GM21529 (cell line): ENCODE measurements at regions not wholly inside any gene's neighbourhood (a gene's known extent, or its start where the extent isn't known, plus 50 kb on each side); places are given as distances from the start of the nearest gene placed in this dataset.

Experiments used
- ATAC-seq: cut with Tn5 transposase; IDR thresholded peaks from one replicate; pipeline ENCODE4 v1.9.1; 2021; ENCODE audit not compliant: unreplicated experiment

- ATAC-seq: no peak
Measured at GRCh38 chr6:150651808-150652470, 52.3 kb downstream of the PLEKHG1 start.

- ATAC-seq: no peak
Measured at GRCh38 chr6:150652848-150653613, 53.3 kb downstream of the PLEKHG1 start.

DNA sequence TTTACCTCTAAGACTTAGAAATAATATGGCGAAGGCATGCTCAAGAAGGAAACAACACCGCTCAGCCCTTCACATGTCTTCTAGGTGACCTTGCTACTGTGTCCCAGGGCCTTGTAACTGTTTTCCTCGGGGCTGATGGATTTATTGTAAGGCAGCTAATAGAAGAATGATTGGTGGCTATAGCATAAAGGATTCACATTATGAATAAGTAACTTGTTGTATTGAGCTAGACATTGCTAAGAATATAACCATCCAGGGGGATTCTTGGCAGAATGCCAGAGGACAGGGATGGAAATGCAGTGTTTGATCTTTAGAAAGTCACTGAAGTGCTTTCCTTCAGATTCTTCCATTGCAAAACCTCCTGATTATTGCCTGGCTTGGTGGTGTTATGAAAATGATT, 54.9 kb downstream of the PLEKHG1 start:
- no peak for ATAC-seq

GRCh38 chr6:150656156-150656555, 56.5 kb downstream of the PLEKHG1 start:
- ATAC-seq: no peak

DNA sequence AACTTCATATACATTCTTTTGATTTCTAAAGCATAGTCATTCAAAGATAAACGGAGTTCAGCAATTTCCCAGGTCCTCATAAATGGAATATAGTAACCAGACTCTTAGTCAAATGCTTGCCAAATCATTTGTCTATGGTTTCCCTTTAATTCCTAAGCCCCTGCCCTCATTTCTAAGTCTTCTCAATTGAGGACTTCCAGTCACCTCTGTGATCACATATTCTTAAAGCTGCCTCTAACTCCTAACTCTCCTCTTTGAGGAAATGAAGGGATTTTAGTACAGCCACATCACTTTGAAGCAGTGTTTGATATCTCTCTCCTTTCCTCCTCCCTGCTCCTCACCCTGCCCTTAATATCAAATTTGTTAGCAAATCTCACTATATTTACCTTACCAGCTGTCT, 58.7 kb downstream of the PLEKHG1 start:
- ATAC-seq: no peak

DNA sequence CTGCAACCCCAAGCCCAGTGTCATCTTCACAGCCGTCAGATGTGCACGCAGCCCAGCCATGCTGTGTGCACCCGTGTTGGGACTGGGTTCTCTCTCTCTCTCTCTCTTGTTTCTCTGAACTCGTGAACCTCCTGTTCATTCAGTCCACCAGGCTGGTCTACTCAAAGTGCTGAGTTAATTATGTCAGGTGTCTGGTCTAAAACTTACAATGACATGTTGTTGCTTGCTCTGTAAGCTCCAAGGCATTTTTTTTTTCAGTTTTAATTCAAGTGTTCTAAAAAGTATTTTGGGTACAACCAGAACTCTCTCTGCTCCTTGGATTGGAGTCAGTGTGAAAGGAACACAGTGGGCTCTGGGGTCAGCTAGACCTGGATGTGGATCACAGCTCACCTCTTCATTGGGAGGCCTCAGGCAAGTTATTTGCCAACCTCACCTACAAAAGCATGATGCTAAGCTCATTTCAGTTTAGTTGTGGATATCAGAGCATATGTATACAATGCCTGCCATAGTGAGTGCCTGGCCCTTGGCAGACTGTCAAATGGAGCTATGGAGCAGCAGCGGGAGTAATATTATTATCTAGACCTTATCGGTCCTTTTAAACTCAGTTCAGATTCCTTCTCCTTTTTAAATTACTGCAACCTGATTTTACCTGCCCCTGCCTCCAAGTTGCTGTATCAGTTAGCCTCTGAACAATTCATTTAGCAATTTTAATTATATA, 59.5 kb downstream of the PLEKHG1 start:
- ATAC-seq: no peak

GRCh38 chr6:150661216-150662007, 61.7 kb downstream of the PLEKHG1 start:
- no peak for ATAC-seq

- ATAC-seq: no peak
Measured at GRCh38 chr6:150662814-150663213, 63.1 kb downstream of the PLEKHG1 start.

GRCh38 chr6:150664091-150664490, 64.4 kb downstream of the PLEKHG1 start:
- ATAC-seq: no peak

- no peak for ATAC-seq
Measured at GRCh38 chr6:150666071-150666470, 66.4 kb downstream of the PLEKHG1 start.

DNA sequence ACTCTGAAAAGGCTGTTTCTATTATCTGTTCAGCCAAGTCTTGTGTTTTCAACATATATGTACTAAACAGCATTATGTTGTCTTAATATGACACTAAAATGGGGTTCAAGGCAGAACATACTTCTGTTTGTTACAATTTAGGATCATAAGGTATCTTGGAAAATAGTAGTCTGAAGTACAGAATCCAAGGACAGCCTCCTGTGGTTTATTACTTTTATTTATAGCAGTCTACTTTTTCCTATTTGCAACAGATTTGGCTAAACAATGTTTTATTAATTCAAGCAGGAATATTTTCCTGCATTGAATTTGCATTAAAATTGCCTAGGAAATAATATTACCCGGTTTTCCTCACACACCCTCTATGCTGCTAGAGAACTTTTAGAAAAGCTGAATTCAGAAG, 67.7 kb downstream of the PLEKHG1 start:
- no peak for ATAC-seq

- ATAC-seq: no peak
Measured at GRCh38 chr6:150667977-150668716, 68.5 kb downstream of the PLEKHG1 start.

- ATAC-seq: no peak
Measured at GRCh38 chr6:150668900-150669302, 69.2 kb downstream of the PLEKHG1 start.

GRCh38 chr6:150670311-150670710, 70.6 kb downstream of the PLEKHG1 start:
- ATAC-seq: no peak

GRCh38 chr6:150672800-150673199, 73.1 kb downstream of the PLEKHG1 start:
- ATAC-seq: no peak

DNA sequence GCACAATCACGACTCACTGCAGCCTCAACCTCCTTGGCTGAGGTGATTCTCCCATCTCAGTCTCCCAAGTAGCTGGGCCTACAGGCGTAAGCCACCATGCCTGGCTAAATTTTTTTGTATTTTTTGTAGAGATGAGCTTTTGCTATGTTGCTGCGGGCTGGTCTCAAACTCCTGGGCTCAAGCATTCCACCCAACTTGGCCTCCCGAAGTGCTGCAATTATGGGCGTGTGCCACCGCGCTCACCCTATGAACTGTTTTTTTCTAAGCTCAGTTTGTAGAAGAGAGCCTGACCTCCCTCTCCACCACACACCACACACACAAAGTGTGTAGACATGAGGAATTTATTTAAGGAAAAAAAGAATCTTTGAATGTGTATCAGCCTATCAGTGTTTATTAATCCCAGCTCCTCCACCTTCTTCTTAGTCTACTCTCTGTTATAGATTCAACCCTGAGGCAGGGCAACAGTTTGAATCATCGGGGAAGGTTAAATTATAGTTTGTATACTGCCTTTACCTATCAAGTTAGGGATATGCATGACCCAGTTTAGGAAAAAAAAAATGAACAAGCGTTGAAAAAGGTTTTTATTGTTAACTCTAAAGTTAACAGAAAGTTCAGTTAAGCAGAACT, 74.1 kb downstream of the PLEKHG1 start:
- ATAC-seq: no peak

- ATAC-seq: no peak
Measured at GRCh38 chr6:150676344-150676743, 76.7 kb downstream of the PLEKHG1 start.

DNA sequence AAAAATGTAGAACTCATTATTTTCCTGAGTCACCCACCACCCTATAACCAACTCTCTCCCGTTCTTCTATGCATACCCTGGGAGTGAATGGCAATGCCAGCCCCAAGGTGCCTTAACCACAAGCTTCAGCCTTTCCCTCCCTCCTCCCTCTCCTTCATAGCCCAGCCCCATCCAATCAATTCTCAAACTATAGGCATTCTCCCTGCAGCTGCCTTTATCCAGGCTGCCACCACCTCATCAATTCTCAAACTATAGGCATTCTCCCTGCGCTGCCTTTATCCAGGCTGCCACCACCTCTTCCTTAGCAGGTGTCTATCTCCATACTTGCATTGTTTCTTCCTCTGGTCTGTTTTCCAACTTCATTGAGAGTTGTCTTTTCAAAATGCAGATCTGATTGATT, 77.1 kb downstream of the PLEKHG1 start:
- no peak for ATAC-seq

GRCh38 chr6:150680510-150680909, 80.8 kb downstream of the PLEKHG1 start:
- no peak for ATAC-seq
